H1 (cell line): ENCODE measurements at regions not wholly inside any gene's neighbourhood (a gene's known extent, or its start where the extent isn't known, plus 50 kb on each side); places are given as distances from the start of the nearest gene placed in this dataset.

Experiments
- CTCF ChIA-PET: fragments of 300-600 bp; sonication (Branson Sonifier 250); formaldehyde crosslinking; loops from one replicate; lab custom pipeline; 2021; ENCODE audit not compliant: partially characterized antibody; lab: Charles Lee
- POLR2A ChIA-PET: fragments of 300-600 bp; sonication (Branson Sonifier 250); formaldehyde crosslinking; loops from one replicate; lab custom pipeline; 2021; ENCODE audit warnings: inconsistent platforms; ENCODE audit not compliant: partially characterized antibody; lab: Charles Lee
- DNase-seq, 2 experiments: peaks; one replicate each; pipeline versions ENCODE4 v3.0.0 to v3.0.0-alpha.2; 2010 to 2022; ENCODE audit warnings: low spot score in 2 of 2, low read depth in 1 of 2, mixed read lengths in 1 of 2
- FAIRE-seq: peaks from 2 replicates; lab custom pipeline; 2011; peaks lifted over from hg19 to GRCh38; lab: Jason Lieb, UNC
- H2AFZ ChIP-seq: 2 replicates; pipeline ENCODE4 v1.8.1; 2012; ENCODE audit warnings: low read length, inconsistent platforms
- H2AK5ac ChIP-seq: 2 replicates; pipeline ENCODE4 v1.6.1; 2013; ENCODE audit warnings: low read depth, low read length
- H2BK120ac ChIP-seq: replicated peaks from 2 replicates; pipeline ENCODE3; 2013; ENCODE audit warnings: low read depth, low read length, inconsistent platforms
- H2BK12ac ChIP-seq: 2 replicates; pipeline ENCODE4 v1.6.1; 2013; ENCODE audit warnings: low read depth, low read length
- H2BK15ac ChIP-seq: 2 replicates; pipeline ENCODE4 v1.6.1; 2013; ENCODE audit warnings: low read length
- H2BK20ac ChIP-seq: 2 replicates; pipeline ENCODE4 v1.6.1; 2013; ENCODE audit warnings: low read length
- H2BK5ac ChIP-seq: 2 replicates; pipeline ENCODE4 v1.6.1; 2013; ENCODE audit warnings: low read depth, low read length
- H3K14ac ChIP-seq: 2 replicates; pipeline ENCODE4 v1.6.1; 2013; ENCODE audit warnings: inconsistent platforms; ENCODE audit not compliant: insufficient read length
- H3K18ac ChIP-seq: 2 replicates; pipeline ENCODE4 v1.6.1; 2013; ENCODE audit warnings: low read length; ENCODE audit errors: extremely low read depth
- H3K23ac ChIP-seq: 2 replicates; pipeline ENCODE4 v1.6.1; 2013; ENCODE audit warnings: inconsistent platforms; ENCODE audit not compliant: insufficient read length
- H3K23me2 ChIP-seq: 2 replicates; pipeline ENCODE4 v1.6.1; 2013; ENCODE audit warnings: low read depth, low read length
- H3K27ac ChIP-seq: 2 replicates; pipeline ENCODE4 v1.6.1; 2011; ENCODE audit warnings: low read depth, low read length, inconsistent platforms
- H3K27me3 ChIP-seq, 4 experiments: replicated peaks in 1 of 4; 1 replicate in 1 of 4; 2 replicates in 3 of 4; pipeline versions ENCODE4 v1.6.1 to v1.8.1; 2011 to 2013; ENCODE audit warnings: low read length in 3 of 4, mild to moderate bottlenecking in 3 of 4, inconsistent platforms in 2 of 4, mixed read lengths in 2 of 4, moderate library complexity in 1 of 4; ENCODE audit not compliant: control insufficient read depth in 3 of 4, insufficient read depth in 3 of 4; ENCODE audit errors: extremely low read depth in 1 of 4
- H3K36me3 ChIP-seq, 4 experiments: 2 replicates each; pipeline versions ENCODE4 v1.6.1 to v1.8.1; 2011 to 2013; ENCODE audit warnings: mild to moderate bottlenecking in 4 of 4, low read length in 3 of 4, moderate library complexity in 2 of 4, control low read depth in 1 of 4, inconsistent platforms in 1 of 4; ENCODE audit not compliant: insufficient read depth in 4 of 4, control insufficient read depth in 2 of 4
- H3K4ac ChIP-seq: replicated peaks from 2 replicates; pipeline ENCODE3; 2013; ENCODE audit warnings: low read length, low read depth, mixed read lengths, inconsistent platforms; ENCODE audit not compliant: insufficient read length
- H3K4me1 ChIP-seq, 4 experiments: replicated peaks in 1 of 4; 1 replicate in 1 of 4; 2 replicates in 3 of 4; pipeline versions ENCODE4 v1.6.1 to v1.8.1; 2011 to 2013; ENCODE audit warnings: low read length in 3 of 4, inconsistent platforms in 2 of 4, mixed read lengths in 1 of 4; ENCODE audit not compliant: insufficient read depth in 4 of 4, control insufficient read depth in 3 of 4
- H3K4me2 ChIP-seq, 2 experiments: 2 replicates each; pipeline versions ENCODE4 v1.6.1 to v1.8.1; 2011 to 2013; ENCODE audit warnings: low read depth in 2 of 2, low read length in 2 of 2, control low read depth in 1 of 2, inconsistent platforms in 1 of 2, mild to moderate bottlenecking in 1 of 2; ENCODE audit not compliant: insufficient read depth in 1 of 2
- H3K4me3 ChIP-seq, 4 experiments: fragments of 200-600, 300-600 bp in 1 of 4; sonication (generic), shearing (Covaris generic), sonication (Bioruptor Twin) in 1 of 4; 2 replicates each; pipeline versions ENCODE4 v1.5.1 to v1.8.1; 2011 to 2016; ENCODE audit warnings: low read length in 4 of 4, low read depth in 3 of 4, control low read depth in 2 of 4, inconsistent platforms in 2 of 4, mild to moderate bottlenecking in 2 of 4, mixed read lengths in 1 of 4, moderate library complexity in 1 of 4; ENCODE audit not compliant: insufficient read depth in 2 of 4; ENCODE audit errors: extremely low read depth in 1 of 4
- H3K56ac ChIP-seq: replicated peaks from 2 replicates; pipeline ENCODE3; 2013; ENCODE audit warnings: low read depth, mild to moderate bottlenecking, mixed read lengths, low read length, inconsistent platforms; ENCODE audit not compliant: insufficient read length
- H3K79me1 ChIP-seq: 2 replicates; pipeline ENCODE4 v1.6.1; 2013; ENCODE audit warnings: low read depth, low read length, control low read depth
- H3K79me2 ChIP-seq, 2 experiments: 2 replicates each; pipeline versions ENCODE4 v1.6.1 to v1.8.1; 2012 to 2013; ENCODE audit warnings: low read length in 2 of 2, mild to moderate bottlenecking in 2 of 2, inconsistent platforms in 1 of 2; ENCODE audit not compliant: insufficient read depth in 2 of 2, control insufficient read depth in 1 of 2
- H3K9ac ChIP-seq, 4 experiments: replicated peaks in 1 of 4; 1 replicate in 1 of 4; 2 replicates in 3 of 4; pipeline versions ENCODE4 v1.6.1 to v1.8.1; 2011 to 2013; ENCODE audit warnings: low read depth in 3 of 4, low read length in 3 of 4, control low read depth in 2 of 4, mild to moderate bottlenecking in 2 of 4, moderate library complexity in 2 of 4, inconsistent platforms in 1 of 4; ENCODE audit errors: extremely low read depth in 1 of 4
- H3K9me3 ChIP-seq, 2 experiments: 2 replicates each; pipeline versions ENCODE4 v1.6.1 to v1.8.1; 2012 to 2013; ENCODE audit warnings: mild to moderate bottlenecking in 2 of 2, moderate library complexity in 2 of 2, control low read depth in 1 of 2, inconsistent platforms in 1 of 2, low read depth in 1 of 2, low read length in 1 of 2, mixed read lengths in 1 of 2; ENCODE audit not compliant: insufficient read depth in 2 of 2
- H4K20me1 ChIP-seq, 2 experiments: replicated peaks in 1 of 2; 2 replicates each; pipeline versions ENCODE3 to v1.8.1; 2011 to 2013; ENCODE audit warnings: inconsistent platforms in 2 of 2, low read length in 2 of 2, mild to moderate bottlenecking in 1 of 2; ENCODE audit not compliant: insufficient read depth in 2 of 2, control insufficient read depth in 1 of 2
- H4K5ac ChIP-seq: 2 replicates; pipeline ENCODE4 v1.6.1; 2013; ENCODE audit warnings: low read length, low read depth, mixed read lengths, inconsistent platforms; ENCODE audit not compliant: insufficient read length
- H4K8ac ChIP-seq: 2 replicates; pipeline ENCODE4 v1.8.0; 2013; ENCODE audit warnings: mild to moderate bottlenecking, moderate library complexity, low read length, inconsistent platforms; ENCODE audit not compliant: insufficient read depth; ENCODE audit errors: extremely low read depth
- H4K91ac ChIP-seq: replicated peaks from 2 replicates; pipeline ENCODE3; 2013; ENCODE audit warnings: low read length, mixed read lengths, inconsistent platforms; ENCODE audit not compliant: insufficient read length
- HDAC6 ChIP-seq: IDR thresholded peaks from one replicate; pipeline ENCODE4 v1.7.1; 2012; ENCODE audit warnings: low read depth, mild to moderate bottlenecking, inconsistent platforms, low read length, moderate library complexity
- SIN3A ChIP-seq, 2 experiments: IDR thresholded peaks in 1 of 2; conservative IDR thresholded peaks in 1 of 2; 2 replicates each; pipeline ENCODE4 v1.6.1; 2011 to 2012; ENCODE audit warnings: low read length in 2 of 2, improper control_type of control experiment in 1 of 2, low read depth in 1 of 2, mild to moderate bottlenecking in 1 of 2
- WGBS, 2 experiments: shearing (Covaris generic) in 1 of 2; methylation state at CpG; one replicate each; pipeline versions ENCODE4 v1.1.6 to v1.1.7; 2013 to 2015; ENCODE audit warnings: low lambda C conversion rate in 2 of 2, mixed read lengths in 2 of 2, inconsistent platforms in 1 of 2, low coverage in 1 of 2, missing lambda C conversion rate in 1 of 2; ENCODE audit not compliant: insufficient replicate concordance in 2 of 2, insufficient coverage in 1 of 2, insufficient read length in 1 of 2; ENCODE audit errors: extremely low coverage in 1 of 2, missing lambda C conversion rate in 1 of 2; 5-methylcytosine and 5-hydroxymethylcytosine counted together

DNA sequence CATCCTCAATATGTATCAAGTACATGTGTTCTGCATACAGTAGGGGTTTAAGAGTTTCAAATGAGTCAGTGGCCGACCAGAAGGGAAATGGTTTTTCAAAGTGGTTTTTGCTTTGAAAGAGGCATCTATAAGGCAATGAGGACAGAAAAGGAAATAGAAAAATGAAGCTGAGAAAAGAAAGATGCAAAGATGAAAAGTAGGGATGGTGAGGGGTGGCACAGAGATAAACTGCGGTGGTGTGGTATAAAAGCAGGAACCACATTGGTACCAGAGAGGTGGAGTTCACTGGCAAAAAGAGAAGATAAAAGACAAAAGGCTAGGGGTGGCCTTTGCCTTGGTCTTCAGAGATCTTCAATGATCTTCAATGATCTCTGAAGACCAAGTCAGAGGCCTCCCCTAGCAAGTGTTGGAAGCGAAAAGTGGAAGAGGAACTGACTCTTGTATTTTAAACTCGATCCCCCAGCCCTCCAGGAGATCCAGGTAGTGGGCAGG, 144.0 kb upstream of the KRR1 start:
- no peaks in the 10 kb centered on the region for H3K79me1 ChIP-seq
- CTCF ChIA-PET = no interaction called here
- H4K5ac ChIP-seq = no peak overlapping the region
- DNase-seq = no peak
- no peak overlapping the region for H2AFZ ChIP-seq
- no peaks in the 10 kb centered on the region for H3K36me3 ChIP-seq
- no peak overlapping the region for H2BK12ac ChIP-seq
- H3K14ac ChIP-seq = no peak overlapping the region
- H4K91ac ChIP-seq = no peak overlapping the region
- 89% methylated on average over 4 of the region's 4 CpGs; no CpG with 5 or more reads in 1 of the 2 experiments for WGBS, 2 experiments
- POLR2A ChIA-PET = no interaction called here
- FAIRE-seq = no peak
- H3K9me3 ChIP-seq = no peaks in the 10 kb centered on the region
- H3K4me2 ChIP-seq = no peak overlapping the region
- no peak overlapping the region for H2BK15ac ChIP-seq
- H3K4ac ChIP-seq = no peak overlapping the region
- no peak overlapping the region for H3K56ac ChIP-seq
- H3K23me2 ChIP-seq = no peaks in the 10 kb centered on the region
- no peaks in the 10 kb centered on the region for H3K79me2 ChIP-seq
- H3K4me1 ChIP-seq = no peaks in the 10 kb centered on the region
- H3K9ac ChIP-seq = no peak overlapping the region
- no peaks in the 10 kb centered on the region; a peak in 1 of 7 replicates for H3K27me3 ChIP-seq
- no peak overlapping the region for H3K23ac ChIP-seq
- H2BK20ac ChIP-seq = no peak overlapping the region
- no peak overlapping the region for H2BK5ac ChIP-seq
- H2BK120ac ChIP-seq = no peak overlapping the region
- no peak overlapping the region for H3K18ac ChIP-seq
- no peak overlapping the region for H3K27ac ChIP-seq
- no peaks in the 10 kb centered on the region for H4K20me1 ChIP-seq
- no peak overlapping the region for H4K8ac ChIP-seq
- H2AK5ac ChIP-seq = no peak overlapping the region
- H3K4me3 ChIP-seq = no peak overlapping the region
- no peak for TF ChIP-seq SIN3A (conservative IDR thresholded peaks at IDR 0.05 in 1 of 2, IDR thresholded peaks at IDR 0.05 in 1 of 2; ENCODE audit: low read depth in 1 of 2, low read length in 2 of 2)
- TF ChIP-seq HDAC6 = no peak
